ENCODE measurements at regions not wholly inside any gene's neighbourhood (a gene's known extent, or its start where the extent isn't known, plus 50 kb on each side); places are given as distances from the start of the nearest gene placed in this dataset.

DNA sequence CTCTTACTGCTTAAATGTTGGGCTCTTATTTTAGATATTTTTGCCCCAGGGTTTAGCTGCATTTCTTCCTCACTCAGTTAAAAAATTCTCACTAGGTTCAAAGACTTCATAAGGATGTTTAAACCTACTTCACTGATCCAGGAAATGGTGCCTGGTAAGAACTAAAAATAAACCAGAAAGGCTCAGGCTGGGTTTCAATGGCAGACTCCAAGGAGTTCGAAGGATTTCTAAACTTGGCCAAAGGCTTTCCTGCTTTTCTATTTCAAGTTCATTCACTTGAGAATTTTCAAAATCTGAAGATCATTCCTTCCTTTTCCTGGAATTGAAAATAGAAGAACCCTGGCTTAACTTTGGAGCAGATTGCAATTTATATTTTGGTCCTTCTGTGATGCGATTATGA is 193.0 kb upstream of the MAP1B start:
- TF ChIP-seq, protein P1, sequence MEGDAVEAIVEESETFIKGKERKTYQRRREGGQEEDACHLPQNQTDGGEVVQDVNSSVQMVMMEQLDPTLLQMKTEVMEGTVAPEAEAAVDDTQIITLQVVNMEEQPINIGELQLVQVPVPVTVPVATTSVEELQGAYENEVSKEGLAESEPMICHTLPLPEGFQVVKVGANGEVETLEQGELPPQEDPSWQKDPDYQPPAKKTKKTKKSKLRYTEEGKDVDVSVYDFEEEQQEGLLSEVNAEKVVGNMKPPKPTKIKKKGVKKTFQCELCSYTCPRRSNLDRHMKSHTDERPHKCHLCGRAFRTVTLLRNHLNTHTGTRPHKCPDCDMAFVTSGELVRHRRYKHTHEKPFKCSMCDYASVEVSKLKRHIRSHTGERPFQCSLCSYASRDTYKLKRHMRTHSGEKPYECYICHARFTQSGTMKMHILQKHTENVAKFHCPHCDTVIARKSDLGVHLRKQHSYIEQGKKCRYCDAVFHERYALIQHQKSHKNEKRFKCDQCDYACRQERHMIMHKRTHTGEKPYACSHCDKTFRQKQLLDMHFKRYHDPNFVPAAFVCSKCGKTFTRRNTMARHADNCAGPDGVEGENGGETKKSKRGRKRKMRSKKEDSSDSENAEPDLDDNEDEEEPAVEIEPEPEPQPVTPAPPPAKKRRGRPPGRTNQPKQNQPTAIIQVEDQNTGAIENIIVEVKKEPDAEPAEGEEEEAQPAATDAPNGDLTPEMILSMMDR (IDR thresholded peaks at IDR 0.05 in 8 of 11, conservative IDR thresholded peaks at IDR 0.05 in 3 of 11): no peak
- TF ChIP-seq POLR2A (IDR thresholded peaks at IDR 0.05): no peak
- no peak for TF ChIP-seq POLR2AphosphoS5 (IDR thresholded peaks at IDR 0.05)

All from spleen (tissue), 7 donors.